ENCODE measurements at regions not wholly inside any gene's neighbourhood (a gene's known extent, or its start where the extent isn't known, plus 50 kb on each side); places are given as distances from the start of the nearest gene placed in this dataset.

DNA sequence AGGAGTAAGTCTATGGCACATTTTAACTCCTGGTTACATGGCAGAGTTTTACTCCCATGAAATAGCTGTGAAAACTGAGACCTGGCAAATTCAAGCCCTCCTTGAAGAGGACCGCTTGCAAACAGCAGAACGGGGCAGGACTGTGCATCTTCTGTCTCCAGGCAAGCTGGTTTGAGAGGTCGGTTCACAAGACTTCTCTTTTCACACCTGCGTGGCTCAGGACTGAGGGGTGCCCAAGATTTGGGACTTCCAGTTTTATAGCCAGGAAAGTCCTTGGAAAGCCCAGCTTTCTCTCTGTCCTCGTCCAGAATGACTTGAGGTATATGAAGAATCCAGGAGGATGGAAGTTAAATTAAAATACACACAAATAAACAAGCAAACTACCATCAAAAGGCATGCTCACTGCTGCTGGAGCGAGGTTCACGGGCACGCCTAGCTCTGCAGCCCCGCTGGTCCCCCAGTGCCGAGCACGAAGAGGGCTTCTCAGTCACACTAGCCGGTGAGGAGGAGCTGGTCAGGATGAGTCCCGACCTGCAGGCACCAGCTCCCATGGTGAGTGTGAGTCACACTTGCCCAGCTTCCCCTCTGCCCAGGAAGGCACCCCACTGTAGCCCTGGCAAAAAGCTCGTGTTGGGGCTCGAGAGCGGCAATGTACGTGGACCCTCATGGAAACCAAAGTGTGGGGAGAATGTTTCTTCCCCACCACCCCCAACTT is 1382.4 kb downstream of the BRD1 start:
- Mint-ChIP-seq H3K27ac (no peak overlapping the region), H3K9me3 (no peaks in the 10 kb centered on the region), H3K4me3 (no peak overlapping the region), H3K4me1 (ENCODE audit: low read depth) (no peaks in the 10 kb centered on the region), H3K27me3 (ENCODE audit: low read depth) (no peaks in the 10 kb centered on the region), H3K36me3 (ENCODE audit: insufficient read depth in 2 of 2) (no peaks in the 10 kb centered on the region)
- ATAC-seq (replicated peaks in 1 of 2) (no peak), DNase-seq (no peak)

DNA sequence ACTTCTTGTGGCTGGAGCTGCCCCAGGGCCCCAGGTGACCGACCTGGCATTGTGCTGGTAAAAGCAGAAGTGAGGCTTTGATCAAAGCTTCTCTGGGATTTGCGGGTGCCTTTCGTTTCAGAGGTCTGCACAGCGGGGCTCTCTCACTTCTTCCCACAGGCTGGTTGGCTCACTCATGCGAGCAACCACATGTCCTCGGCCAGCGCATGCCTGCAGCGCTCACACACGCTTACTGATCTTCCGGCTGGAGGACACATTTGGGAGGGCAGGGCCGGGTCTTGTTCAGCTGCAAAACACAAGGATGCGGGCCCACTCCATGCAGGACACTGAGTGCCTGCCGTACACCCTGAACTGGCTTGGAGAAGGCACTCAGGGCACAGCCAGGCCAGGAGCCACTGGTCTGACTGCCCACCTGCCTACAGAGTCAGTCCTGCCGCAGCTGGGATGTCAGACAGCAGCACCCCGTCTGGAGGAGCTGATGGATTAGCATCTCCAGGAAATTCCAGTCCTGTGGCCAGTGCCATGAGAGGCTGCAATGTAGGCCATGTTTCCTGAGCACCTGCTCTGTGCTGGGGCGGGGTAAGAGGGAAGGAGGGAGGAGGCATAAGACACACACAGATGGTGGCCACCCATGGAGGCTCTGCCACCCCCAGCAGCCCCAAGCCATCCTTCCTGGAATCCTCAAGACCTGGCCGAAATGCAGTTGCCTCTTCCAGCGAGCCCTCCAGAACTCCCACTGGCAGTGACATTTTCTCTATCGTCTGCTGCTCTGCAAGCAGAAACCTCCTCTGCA is 1383.2 kb downstream of the BRD1 start:
- Mint-ChIP-seq H3K4me1 (ENCODE audit: low read depth) (no peaks in the 10 kb centered on the region), H3K36me3 (ENCODE audit: insufficient read depth in 2 of 2) (no peaks in the 10 kb centered on the region), H3K27me3 (ENCODE audit: low read depth) (no peaks in the 10 kb centered on the region), H3K9me3 (no peaks in the 10 kb centered on the region), H3K27ac (no peak overlapping the region), H3K4me3 (no peak overlapping the region)
- no peak for DNase-seq
- ATAC-seq (replicated peaks in 1 of 2): no peak

DNA sequence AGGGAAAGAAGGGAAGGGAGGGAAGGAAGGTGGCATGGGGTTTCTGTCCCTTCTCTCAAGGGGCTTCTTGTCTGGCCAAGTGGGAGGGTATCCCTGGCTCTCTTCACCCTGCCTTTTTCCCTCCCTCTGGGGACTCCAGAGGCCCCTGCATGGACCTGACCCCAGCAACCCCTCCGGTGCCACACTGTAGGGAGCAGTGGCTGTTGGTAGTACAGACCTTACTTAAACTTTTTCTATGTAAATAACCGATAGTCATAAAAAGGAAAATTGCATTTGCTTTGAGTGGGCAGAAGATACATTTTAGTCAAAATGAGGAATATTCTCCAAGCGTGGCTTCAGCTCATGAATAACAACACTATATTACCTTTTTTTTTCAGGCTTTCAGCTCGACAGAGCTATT is 1384.0 kb downstream of the BRD1 start:
- Mint-ChIP-seq H3K36me3 (ENCODE audit: insufficient read depth in 2 of 2) (no peaks in the 10 kb centered on the region), H3K4me1 (ENCODE audit: low read depth) (no peaks in the 10 kb centered on the region), H3K4me3 (no peak overlapping the region), H3K27me3 (ENCODE audit: low read depth) (no peaks in the 10 kb centered on the region), H3K27ac (no peak overlapping the region), H3K9me3 (no peaks in the 10 kb centered on the region)
- no peak for ATAC-seq (replicated peaks in 1 of 2)
- DNase-seq: no peak

DNA sequence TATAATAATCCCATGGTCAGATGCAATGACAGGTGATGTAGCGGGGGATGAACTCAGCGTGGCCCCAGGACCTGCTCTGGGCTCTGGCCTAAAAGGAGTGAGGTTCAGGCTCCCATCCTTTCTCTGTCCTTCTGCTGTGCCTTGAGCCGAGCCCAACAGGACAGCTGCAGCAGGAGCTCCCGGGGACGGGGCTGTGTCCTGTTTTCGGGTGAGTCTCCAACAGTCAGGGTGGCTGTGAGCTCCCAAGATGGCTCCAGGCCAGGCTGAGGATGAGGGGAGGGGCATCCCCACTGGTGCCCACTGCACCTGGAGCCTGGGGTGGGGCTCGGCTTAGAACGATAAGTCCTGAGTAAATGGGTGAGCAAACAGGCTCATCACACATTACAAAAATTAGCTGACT is 1385.0 kb downstream of the BRD1 start:
- no peak overlapping the region for H3K27ac Mint-ChIP-seq
- no peaks in the 10 kb centered on the region for H3K27me3 Mint-ChIP-seq (ENCODE audit: low read depth)
- H3K9me3 Mint-ChIP-seq: no peaks in the 10 kb centered on the region
- no peaks in the 10 kb centered on the region for H3K36me3 Mint-ChIP-seq (ENCODE audit: insufficient read depth in 2 of 2)
- DNase-seq (no peak), ATAC-seq (replicated peaks in 1 of 2) (no peak)
- H3K4me1 Mint-ChIP-seq (ENCODE audit: low read depth): no peaks in the 10 kb centered on the region
- no peak overlapping the region for H3K4me3 Mint-ChIP-seq

DNA sequence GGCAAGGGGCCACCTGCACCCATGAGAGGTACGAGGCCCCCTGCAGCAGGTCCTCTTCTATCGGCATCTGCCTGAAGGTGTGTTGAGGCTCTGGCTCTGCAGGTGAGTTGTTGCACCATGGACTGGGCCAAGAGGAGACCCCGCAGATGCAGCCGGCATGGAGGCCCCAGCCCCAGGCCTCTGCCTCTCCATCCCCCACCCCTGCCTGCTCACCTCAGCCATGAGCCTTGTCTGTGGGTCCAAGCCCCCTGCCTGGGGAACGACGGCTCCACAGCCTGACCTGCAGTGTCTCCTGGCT is 1386.2 kb downstream of the BRD1 start:
- Mint-ChIP-seq H3K27ac (no peak overlapping the region), H3K4me3 (no peak overlapping the region), H3K9me3 (no peaks in the 10 kb centered on the region), H3K36me3 (ENCODE audit: insufficient read depth in 2 of 2) (no peaks in the 10 kb centered on the region), H3K4me1 (ENCODE audit: low read depth) (no peaks in the 10 kb centered on the region), H3K27me3 (ENCODE audit: low read depth) (no peaks in the 10 kb centered on the region)
- ATAC-seq (replicated peaks in 1 of 2) (no peak), DNase-seq (no peak)

DNA sequence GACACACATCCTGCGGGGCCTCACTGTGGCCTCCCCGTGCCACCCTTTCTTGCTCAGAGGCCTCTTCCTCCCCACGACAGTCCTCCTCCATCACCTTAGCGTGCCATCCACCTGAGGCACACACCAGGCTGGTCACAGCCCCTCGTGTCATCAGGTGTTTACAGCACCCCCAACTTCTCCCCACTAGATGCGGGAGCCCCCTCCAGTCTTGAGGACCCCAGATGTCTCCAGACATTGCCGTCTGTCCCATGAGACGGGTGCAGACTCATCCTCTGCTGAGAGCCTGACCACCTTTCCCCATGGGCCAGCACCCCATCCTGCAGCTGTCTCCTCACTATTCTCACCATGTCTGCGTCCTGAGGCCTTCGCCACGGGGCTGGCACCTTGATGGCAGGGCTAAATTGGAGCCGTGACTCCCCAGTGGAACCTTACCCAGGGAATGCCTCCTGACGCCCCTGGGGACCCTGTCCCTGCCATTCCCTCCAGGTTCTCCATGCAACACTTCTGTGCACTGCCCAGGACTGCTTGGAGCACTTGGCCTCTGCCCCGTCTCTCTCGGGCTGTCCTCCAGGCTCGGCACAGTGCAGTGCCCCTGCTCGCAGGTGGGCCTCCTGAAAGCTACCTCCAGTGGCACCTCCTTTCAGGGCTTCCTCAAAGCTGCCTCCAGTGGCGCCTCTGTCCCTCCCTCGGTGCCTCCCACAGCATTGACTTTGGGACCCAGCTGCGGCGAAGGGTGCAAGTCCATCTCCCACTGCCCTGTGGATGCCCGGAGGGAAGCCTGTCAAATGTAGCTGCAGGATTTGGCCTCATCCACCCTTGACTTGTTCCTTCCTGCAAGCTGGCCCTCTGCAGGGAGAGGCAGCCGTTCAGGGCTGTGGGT is 1386.8 kb downstream of the BRD1 start:
- ATAC-seq (replicated peaks in 1 of 2) (no peak), DNase-seq (no peak)
- Mint-ChIP-seq H3K4me3 (no peak overlapping the region), H3K36me3 (ENCODE audit: insufficient read depth in 2 of 2) (no peaks in the 10 kb centered on the region), H3K4me1 (ENCODE audit: low read depth) (no peaks in the 10 kb centered on the region), H3K27ac (no peak overlapping the region), H3K9me3 (no peaks in the 10 kb centered on the region), H3K27me3 (ENCODE audit: low read depth) (no peaks in the 10 kb centered on the region)

DNA sequence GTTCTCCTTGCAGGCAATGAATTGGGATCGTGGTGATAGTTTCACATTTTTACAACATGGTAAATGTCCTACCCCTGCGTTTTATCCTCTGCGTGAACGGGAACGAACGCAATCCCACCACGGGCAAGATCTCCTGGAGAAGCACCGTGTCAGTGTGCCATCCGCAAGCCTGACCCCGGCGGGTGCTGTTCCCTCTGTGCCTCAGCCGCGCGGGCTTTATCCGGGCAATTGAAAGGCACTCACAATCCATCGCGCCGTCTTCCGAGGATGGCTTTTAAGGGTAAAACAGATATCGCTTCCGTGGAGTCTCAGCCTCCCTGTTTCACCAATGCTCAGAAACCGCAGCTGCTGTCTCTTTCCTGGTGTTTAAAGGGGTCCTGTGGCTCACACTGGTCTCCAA is 1387.5 kb downstream of the BRD1 start:
- H3K4me1 Mint-ChIP-seq (ENCODE audit: low read depth): no peaks in the 10 kb centered on the region
- H3K27me3 Mint-ChIP-seq (ENCODE audit: low read depth): no peaks in the 10 kb centered on the region
- H3K4me3 Mint-ChIP-seq: no peak overlapping the region
- H3K36me3 Mint-ChIP-seq (ENCODE audit: insufficient read depth in 2 of 2): no peaks in the 10 kb centered on the region
- no peaks in the 10 kb centered on the region for H3K9me3 Mint-ChIP-seq
- DNase-seq (no peak), ATAC-seq (replicated peaks in 1 of 2) (no peak)
- H3K27ac Mint-ChIP-seq: no peak overlapping the region

DNA sequence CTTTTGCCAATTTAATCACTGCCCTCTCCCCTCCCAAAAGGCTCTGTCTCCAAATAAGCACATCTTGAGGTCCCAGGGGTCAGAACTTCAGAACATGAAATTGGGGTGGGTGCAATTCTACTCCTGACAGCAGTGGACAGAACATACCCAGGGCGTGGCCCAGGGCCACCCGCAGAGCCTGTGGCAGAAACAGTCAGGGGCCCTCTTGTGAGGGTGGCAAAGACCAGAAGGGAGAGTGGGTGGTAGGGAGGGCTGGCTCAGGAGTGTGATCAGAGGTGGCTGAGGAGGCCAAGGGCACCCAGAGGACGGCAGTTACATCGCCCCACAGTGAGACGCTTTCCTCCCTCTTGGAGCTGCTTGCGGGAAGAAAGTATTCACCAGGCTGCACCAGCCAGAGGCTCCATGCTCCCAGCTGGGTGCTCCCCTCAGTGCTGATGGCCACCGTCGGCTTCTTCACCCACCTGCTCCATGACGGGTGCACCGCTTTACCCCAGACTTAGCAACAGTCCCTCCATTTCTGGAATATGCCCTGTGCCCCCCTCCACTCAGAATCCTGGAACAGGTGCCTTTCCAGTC is 1388.0 kb downstream of the BRD1 start:
- H3K36me3 Mint-ChIP-seq (ENCODE audit: insufficient read depth in 2 of 2): no peaks in the 10 kb centered on the region
- ATAC-seq (replicated peaks in 1 of 2) (no peak), DNase-seq (no peak)
- H3K27ac Mint-ChIP-seq: no peak overlapping the region
- no peaks in the 10 kb centered on the region for H3K9me3 Mint-ChIP-seq
- no peaks in the 10 kb centered on the region for H3K4me1 Mint-ChIP-seq (ENCODE audit: low read depth)
- H3K4me3 Mint-ChIP-seq: no peak overlapping the region
- H3K27me3 Mint-ChIP-seq (ENCODE audit: low read depth): no peaks in the 10 kb centered on the region

DNA sequence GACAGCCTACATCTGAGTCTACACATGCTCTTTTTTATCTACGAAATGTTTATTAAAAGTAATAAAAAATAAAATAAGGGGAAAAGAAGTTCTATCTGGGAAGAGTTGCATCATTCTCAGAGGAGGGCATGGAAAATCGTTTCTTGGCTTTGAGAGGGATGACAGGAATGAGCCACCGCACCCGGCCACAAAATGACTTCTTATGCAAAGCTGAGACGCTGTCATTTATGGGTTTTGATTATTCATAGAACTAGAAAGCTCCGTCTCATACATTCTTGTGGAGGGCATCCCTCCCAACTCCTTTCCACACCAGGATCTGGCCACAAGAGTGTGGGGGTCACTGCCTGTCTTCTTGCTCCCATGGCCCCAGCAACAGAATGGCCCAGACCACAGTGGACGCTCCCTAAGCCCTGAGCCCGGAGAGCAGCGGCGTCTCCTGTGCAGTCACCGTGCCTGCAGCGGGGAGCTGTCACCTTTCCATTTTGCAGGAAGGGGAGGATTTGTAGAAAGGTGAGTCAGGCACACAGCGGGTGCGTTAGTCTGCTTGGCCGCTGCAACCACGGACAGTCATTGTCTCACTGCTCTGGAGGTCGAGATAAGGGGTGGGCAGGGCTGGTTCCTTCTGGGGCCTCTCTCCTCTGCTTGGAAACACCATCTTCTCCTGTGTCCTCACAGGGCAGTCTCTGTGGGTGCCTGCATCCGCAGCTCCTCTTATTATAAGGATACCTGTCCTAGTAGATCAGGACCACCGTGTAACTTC is 1388.7 kb downstream of the BRD1 start:
- H3K36me3 Mint-ChIP-seq (ENCODE audit: insufficient read depth in 2 of 2): no peaks in the 10 kb centered on the region
- H3K4me1 Mint-ChIP-seq (ENCODE audit: low read depth): no peaks in the 10 kb centered on the region
- no peaks in the 10 kb centered on the region for H3K27me3 Mint-ChIP-seq (ENCODE audit: low read depth)
- H3K27ac Mint-ChIP-seq: no peak overlapping the region
- no peak overlapping the region for H3K4me3 Mint-ChIP-seq
- H3K9me3 Mint-ChIP-seq: no peaks in the 10 kb centered on the region
- no peak for ATAC-seq (replicated peaks in 1 of 2)
- no peak for DNase-seq

DNA sequence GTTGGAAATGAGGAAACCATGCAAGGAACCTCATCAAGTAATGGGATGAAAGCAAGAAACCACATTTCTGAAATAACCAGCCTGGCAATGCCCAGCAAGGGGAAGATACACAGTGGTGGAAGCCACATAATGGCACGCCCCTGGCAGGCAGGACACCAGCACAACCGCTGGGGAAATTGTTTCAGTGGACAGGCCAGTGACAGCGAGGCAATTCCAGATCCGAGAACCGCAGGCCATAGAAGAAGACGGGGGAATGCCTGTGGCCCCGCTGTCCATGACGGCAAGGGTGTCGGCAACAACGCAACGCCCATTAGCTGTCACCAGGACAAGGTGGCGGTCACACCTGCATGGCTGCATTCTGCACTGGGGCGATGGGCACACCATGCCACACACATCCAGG is 1389.6 kb downstream of the BRD1 start:
- Mint-ChIP-seq H3K36me3 (ENCODE audit: insufficient read depth in 2 of 2) (no peaks in the 10 kb centered on the region), H3K4me1 (ENCODE audit: low read depth) (no peaks in the 10 kb centered on the region), H3K4me3 (no peak overlapping the region), H3K27ac (no peak overlapping the region), H3K9me3 (no peaks in the 10 kb centered on the region), H3K27me3 (ENCODE audit: low read depth) (no peaks in the 10 kb centered on the region)
- ATAC-seq (replicated peaks in 1 of 2) (no peak), DNase-seq (no peak)

DNA sequence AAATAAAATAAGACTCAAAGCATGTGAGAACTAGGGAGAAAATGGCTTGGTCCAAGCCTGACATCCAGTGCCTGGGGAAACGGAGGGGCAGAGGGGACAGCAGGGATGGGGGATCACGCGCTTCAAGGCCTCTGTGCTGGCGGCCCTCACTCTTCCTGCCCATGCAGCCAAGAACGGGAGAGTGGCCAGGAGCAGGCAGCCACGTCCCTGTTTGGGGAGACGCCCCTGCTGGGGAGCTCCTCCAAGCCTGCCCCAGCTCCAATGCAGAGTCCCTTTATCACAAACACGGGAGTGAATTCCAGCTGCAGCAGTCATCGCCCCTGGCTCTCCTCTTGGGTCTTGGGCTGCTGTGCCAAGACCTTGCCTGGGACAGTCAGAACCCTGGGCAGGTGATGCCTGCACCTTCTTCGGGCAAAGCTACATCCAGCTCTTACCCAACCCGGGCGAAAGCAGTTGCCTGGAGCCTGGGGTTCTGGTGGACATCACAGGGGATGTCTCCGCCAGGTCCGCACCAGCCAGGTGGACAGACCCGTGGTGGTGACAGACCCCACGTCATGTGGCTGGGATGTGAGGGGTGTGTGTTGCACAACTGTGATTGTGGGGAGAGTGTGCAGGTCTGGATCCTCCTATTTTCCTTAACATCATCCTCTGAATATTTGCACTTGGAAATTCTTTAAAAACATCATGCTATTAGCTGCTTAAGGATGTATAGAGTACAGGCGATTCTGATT is 1391.3 kb downstream of the BRD1 start:
- H3K27me3 Mint-ChIP-seq (ENCODE audit: low read depth): no peaks in the 10 kb centered on the region
- no peaks in the 10 kb centered on the region for H3K36me3 Mint-ChIP-seq (ENCODE audit: insufficient read depth in 2 of 2)
- H3K4me3 Mint-ChIP-seq: no peak overlapping the region
- H3K4me1 Mint-ChIP-seq (ENCODE audit: low read depth): no peaks in the 10 kb centered on the region
- DNase-seq (no peak), ATAC-seq (replicated peaks in 1 of 2) (no peak)
- H3K9me3 Mint-ChIP-seq: no peaks in the 10 kb centered on the region
- H3K27ac Mint-ChIP-seq: no peak overlapping the region

DNA sequence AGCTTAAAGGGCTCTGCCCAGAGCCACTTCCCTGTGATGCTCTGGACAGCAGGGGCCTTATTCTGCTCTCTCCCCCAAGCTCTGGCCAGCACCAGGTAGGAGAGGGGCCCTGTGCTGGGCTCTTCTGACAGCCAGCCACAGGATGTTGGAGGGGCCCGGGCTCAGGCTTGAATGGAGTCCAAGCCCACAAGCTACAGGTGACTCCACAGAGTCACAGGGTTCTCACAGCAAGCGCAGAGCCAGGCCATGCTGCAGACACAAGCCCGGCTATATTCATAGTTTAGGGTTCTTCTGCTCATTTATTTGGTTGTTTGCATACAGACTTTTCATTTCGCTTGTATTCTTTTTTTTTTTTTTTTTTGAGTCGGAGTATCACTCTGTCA is 1392.8 kb downstream of the BRD1 start:
- H3K27me3 Mint-ChIP-seq (ENCODE audit: low read depth): no peaks in the 10 kb centered on the region
- no peaks in the 10 kb centered on the region for H3K36me3 Mint-ChIP-seq (ENCODE audit: insufficient read depth in 2 of 2)
- H3K4me3 Mint-ChIP-seq: no peak overlapping the region
- no peaks in the 10 kb centered on the region for H3K4me1 Mint-ChIP-seq (ENCODE audit: low read depth)
- DNase-seq (no peak), ATAC-seq (replicated peaks in 1 of 2) (no peak)
- H3K27ac Mint-ChIP-seq: no peak overlapping the region
- H3K9me3 Mint-ChIP-seq: no peaks in the 10 kb centered on the region
